HEK293 (cell line): ENCODE measurements at regions not wholly inside any gene's neighbourhood (a gene's known extent, or its start where the extent isn't known, plus 50 kb on each side); places are given as distances from the start of the nearest gene placed in this dataset.

ENCODE experiments used
- CTCF ChIA-PET: fragments of 350-600 bp; formaldehyde crosslinking; extraction: SDS; loops from one replicate; lab custom pipeline; 2021; ENCODE audit warnings: antibody characterized with exemption; lab: Yijun Ruan, JAX
- POLR2A ChIA-PET: fragments of 300-600 bp; formaldehyde crosslinking; extraction: SDS; loops from one replicate; lab custom pipeline; 2020; ENCODE audit warnings: antibody characterized with exemption, inconsistent platforms; lab: Yijun Ruan, JAX
- H3K27ac ChIP-seq: fragments of 200-500 bp; sonication (Bioruptor generic); 2 replicates; pipeline ENCODE4 v1.5.1; 2014; ENCODE audit warnings: low read depth, low read length, control low read depth, inconsistent platforms; ENCODE audit errors: extremely low read depth
- H3K36me3 ChIP-seq, 2 experiments: fragments of 200-500 bp in 1 of 2; sonication (Bioruptor generic) in 1 of 2; 1 replicate in 1 of 2; 2 replicates in 1 of 2; pipeline ENCODE4 v1.5.1; 2014 to 2017; ENCODE audit warnings: inconsistent platforms in 2 of 2, low read length in 2 of 2; ENCODE audit not compliant: control insufficient read depth in 2 of 2, insufficient read depth in 1 of 2
- H3K4me1 ChIP-seq: fragments of 200-500 bp; sonication (Bioruptor generic); 2 replicates; pipeline ENCODE4 v1.5.1; 2014; ENCODE audit warnings: mild to moderate bottlenecking, low read length, inconsistent platforms; ENCODE audit not compliant: control insufficient read depth, insufficient read depth
- H3K4me3 ChIP-seq: 2 replicates; pipeline ENCODE4 v1.5.1; 2011; ENCODE audit warnings: low read depth, mild to moderate bottlenecking, control low read depth, low read length, moderate library complexity
- H3K9me3 ChIP-seq: fragments of 200-500 bp; sonication (Bioruptor generic); 2 replicates; pipeline ENCODE4 v1.5.1; 2014; ENCODE audit warnings: low read depth, low read length, inconsistent platforms; ENCODE audit not compliant: control insufficient read depth, insufficient read depth
- GLIS1 ChIP-seq: fragments of 450-650 bp; formaldehyde crosslinking; IDR thresholded peaks from 2 replicates; pipeline ENCODE4 v1.5.1; 2016; ENCODE audit warnings: missing biosample characterization, missing genetic modification characterization
- IKZF3 ChIP-seq: fragments of 450-650 bp; IDR thresholded peaks from 2 replicates; pipeline ENCODE4 v1.5.0; 2018; ENCODE audit warnings: missing biosample characterization, mild to moderate bottlenecking, missing genetic modification characterization, moderate library complexity
- KLF1 ChIP-seq: fragments of 450-650 bp; formaldehyde crosslinking; IDR thresholded peaks from 2 replicates; pipeline ENCODE4 v1.5.1; 2016; ENCODE audit warnings: missing biosample characterization, missing genetic modification characterization
- YY1 ChIP-seq: fragments of 450-650 bp; formaldehyde crosslinking; IDR thresholded peaks from 2 replicates; pipeline ENCODE4 v1.5.1; 2018; ENCODE audit warnings: missing biosample characterization, missing genetic modification characterization
- YY2 ChIP-seq: fragments of 450-650 bp; formaldehyde crosslinking; IDR thresholded peaks from 2 replicates; pipeline ENCODE4 v1.5.1; 2016; ENCODE audit warnings: missing biosample characterization, missing genetic modification characterization
- ZBTB44 ChIP-seq: fragments of 450-650 bp; IDR thresholded peaks from 2 replicates; pipeline ENCODE4 v1.5.1; 2018; ENCODE audit warnings: missing biosample characterization, mild to moderate bottlenecking, missing genetic modification characterization
- ZFHX2 ChIP-seq: fragments of 450-650 bp; formaldehyde crosslinking; conservative IDR thresholded peaks from 2 replicates; pipeline ENCODE4 v1.5.1; 2016; ENCODE audit warnings: missing biosample characterization, missing genetic modification characterization
- ZFP3 ChIP-seq: fragments of 450-650 bp; formaldehyde crosslinking; IDR thresholded peaks from 2 replicates; pipeline ENCODE4 v1.5.1; 2016; ENCODE audit warnings: low read depth, missing biosample characterization, missing genetic modification characterization
- ZFP41 ChIP-seq: fragments of 450-650 bp; formaldehyde crosslinking; IDR thresholded peaks from 2 replicates; pipeline ENCODE4 v1.5.1; 2016; ENCODE audit warnings: missing biosample characterization, missing genetic modification characterization, borderline replicate concordance
- ZFP69B ChIP-seq: fragments of 450-650 bp; formaldehyde crosslinking; IDR thresholded peaks from 2 replicates; pipeline ENCODE4 v1.5.1; 2016; ENCODE audit warnings: missing biosample characterization, missing genetic modification characterization
- ZNF121 ChIP-seq: fragments of 450-650 bp; formaldehyde crosslinking; IDR thresholded peaks from 2 replicates; pipeline ENCODE4 v1.5.1; 2016; ENCODE audit warnings: missing biosample characterization, missing genetic modification characterization
- ZNF169 ChIP-seq: fragments of 450-650 bp; formaldehyde crosslinking; IDR thresholded peaks from 2 replicates; pipeline ENCODE4 v1.5.1; 2016; ENCODE audit warnings: missing biosample characterization, missing genetic modification characterization
- ZNF202 ChIP-seq: fragments of 450-650 bp; formaldehyde crosslinking; IDR thresholded peaks from 2 replicates; pipeline ENCODE4 v1.5.1; 2016; ENCODE audit warnings: missing biosample characterization, missing genetic modification characterization, borderline replicate concordance
- ZNF248 ChIP-seq: fragments of 450-650 bp; formaldehyde crosslinking; IDR thresholded peaks from 2 replicates; pipeline ENCODE4 v1.5.1; 2017; ENCODE audit warnings: missing biosample characterization, missing genetic modification characterization
- ZNF280D ChIP-seq: fragments of 450-650 bp; formaldehyde crosslinking; IDR thresholded peaks from 2 replicates; pipeline ENCODE4 v1.5.1; 2016; ENCODE audit warnings: missing biosample characterization, missing genetic modification characterization
- ZNF292 ChIP-seq: fragments of 450-650 bp; formaldehyde crosslinking; IDR thresholded peaks from 2 replicates; pipeline ENCODE4 v1.5.1; 2016; ENCODE audit warnings: low read depth, missing biosample characterization, missing genetic modification characterization, borderline replicate concordance
- ZNF423 ChIP-seq: fragments of 450-650 bp; formaldehyde crosslinking; IDR thresholded peaks from 2 replicates; pipeline ENCODE4 v1.5.1; 2016; ENCODE audit warnings: missing biosample characterization, missing genetic modification characterization
- ZNF48 ChIP-seq: fragments of 450-650 bp; formaldehyde crosslinking; IDR thresholded peaks from 2 replicates; pipeline ENCODE4 v1.5.1; 2016; ENCODE audit warnings: missing biosample characterization, missing genetic modification characterization
- ZNF555 ChIP-seq: fragments of 450-650 bp; formaldehyde crosslinking; conservative IDR thresholded peaks from 2 replicates; pipeline ENCODE4 v1.5.1; 2017; ENCODE audit warnings: missing biosample characterization, mild to moderate bottlenecking, missing genetic modification characterization, inconsistent platforms
- ZNF639 ChIP-seq: fragments of 450-650 bp; formaldehyde crosslinking; IDR thresholded peaks from 2 replicates; pipeline ENCODE4 v1.5.1; 2016; ENCODE audit warnings: missing biosample characterization, missing genetic modification characterization
- ZNF660 ChIP-seq: fragments of 450-650 bp; IDR thresholded peaks from 2 replicates; pipeline ENCODE4 v1.5.1; 2018; ENCODE audit warnings: missing biosample characterization, mild to moderate bottlenecking, missing genetic modification characterization
- ZNF664 ChIP-seq: fragments of 450-650 bp; formaldehyde crosslinking; IDR thresholded peaks from 2 replicates; pipeline ENCODE4 v1.5.1; 2016; ENCODE audit warnings: missing biosample characterization, missing genetic modification characterization
- ZNF747 ChIP-seq: fragments of 450-650 bp; formaldehyde crosslinking; IDR thresholded peaks from 2 replicates; pipeline ENCODE4 v1.5.1; 2016; ENCODE audit warnings: missing biosample characterization, missing genetic modification characterization
- ZNF785 ChIP-seq: fragments of 450-650 bp; formaldehyde crosslinking; IDR thresholded peaks from 2 replicates; pipeline ENCODE4 v1.5.1; 2016; ENCODE audit warnings: missing biosample characterization, missing genetic modification characterization
- ZNF830 ChIP-seq: fragments of 450-650 bp; IDR thresholded peaks from 2 replicates; pipeline ENCODE4 v1.5.0; 2018; ENCODE audit warnings: missing biosample characterization, missing genetic modification characterization, low read depth, mild to moderate bottlenecking, moderate library complexity
- ZSCAN23 ChIP-seq: fragments of 450-650 bp; formaldehyde crosslinking; IDR thresholded peaks from 2 replicates; pipeline ENCODE4 v1.5.1; 2016; ENCODE audit warnings: missing biosample characterization, missing genetic modification characterization

- TF ChIP-seq KLF1 (tag by site-specific recombination) (no peak), ZSCAN23 (tag by site-specific recombination) (no peak), ZNF660 (tag by site-specific recombination) (no peak), ZNF48 (tag by site-specific recombination) (no peak), ZNF830 (no peak), ZNF423 (tag by site-specific recombination) (no peak), ZNF555 (no peak)
- TF ChIP-seq, all 188 proteins: peak for 0
Observed at GRCh38 chr5:82789095-82789494, 288.1 kb downstream of the TMEM167A start (continued).

GRCh38 chr5:82786748-82787147 lies 290.4 kb downstream of the TMEM167A start:
- TF ChIP-seq ZNF423 (tag by site-specific recombination) (no peak), ZNF785 (tag by site-specific recombination) (no peak), ZNF664 (no peak), ZFHX2 (tag by site-specific recombination) (no peak), ZBTB44 (tag by site-specific recombination) (no peak), ZNF280D (tag by site-specific recombination) (no peak), ZFP3 (tag by site-specific recombination) (no peak), YY1 (tag by site-specific recombination) (no peak), ZFP69B (tag by site-specific recombination) (no peak), ZNF292 (no peak), ZNF169 (no peak), ZNF639 (tag by site-specific recombination) (no peak), YY2 (tag by site-specific recombination) (no peak)
- POLR2A ChIA-PET = interaction anchor here (0.5 kb wide), 1 partner anchor 509 kb away, joined by 4 read pairs; the partner anchor contains the start of gene RPS23
- Histone ChIP-seq H3K4me3 (no peak overlapping the region), H3K4me1 (peaks cover 5% of the 10 kb centered on the region; the same call in 1 of the 2 replicates), H3K27ac (no peak overlapping the region), H3K9me3 (no peaks in the 10 kb centered on the region), H3K36me3 (no peaks in the 10 kb centered on the region)
- CTCF ChIA-PET = no interaction called here

- H3K4me3 ChIP-seq = no peak overlapping the region
- H3K4me1 ChIP-seq = peaks cover 5% of the 10 kb centered on the region; the same call in 1 of the 2 replicates
- H3K9me3 ChIP-seq = no peaks in the 10 kb centered on the region
- ChIA-PET POLR2A (no interaction called here), CTCF (no interaction called here)
- H3K36me3 ChIP-seq = no peaks in the 10 kb centered on the region
- no peak overlapping the region for H3K27ac ChIP-seq
- TF ChIP-seq ZNF747 (tag by site-specific recombination) (no peak), IKZF3 (tag by site-specific recombination) (no peak), ZFP41 (tag by site-specific recombination) (no peak), GLIS1 (no peak), ZNF248 (no peak), ZNF121 (tag by site-specific recombination) (no peak), ZNF202 (tag by site-specific recombination) (no peak)
Observed at GRCh38 chr5:82785882-82786509, 291.2 kb downstream of the TMEM167A start.
